Calu3 (cell line): ENCODE measurements at regions not wholly inside any gene's neighbourhood (a gene's known extent, or its start where the extent isn't known, plus 50 kb on each side); places are given as distances from the start of the nearest gene placed in this dataset.

Experiments used
- BruUV-seq: library from RNA; stranded (reverse); fragments of 400-500 nt; replicated peaks from 2 replicates; lab custom pipeline; 2021; lab: Mats Ljungman, UMichigan
- CTCF ChIA-PET: fragments of 300-600 bp; sonication (Branson Sonifier 250); formaldehyde crosslinking; loops from one replicate; lab custom pipeline; 2022; ENCODE audit warnings: antibody characterized with exemption; lab: Charles Lee
- DNase-seq: peaks from one replicate; pipeline ENCODE4 v3.0.0; 2022
- H3K27ac Mint-ChIP-seq: one replicate; pipeline ENCODE4 v1.8.0; 2022; ENCODE audit warnings: mixed read lengths; ENCODE audit not compliant: unreplicated experiment
- H3K27me3 Mint-ChIP-seq: one replicate; pipeline ENCODE4 v1.8.0; 2022; ENCODE audit warnings: mixed read lengths; ENCODE audit not compliant: unreplicated experiment
- H3K36me3 Mint-ChIP-seq: one replicate; pipeline ENCODE4 v1.8.0; 2022; ENCODE audit warnings: mild to moderate bottlenecking, moderate library complexity, mixed read lengths; ENCODE audit not compliant: insufficient read depth, unreplicated experiment
- H3K4me1 Mint-ChIP-seq: one replicate; pipeline ENCODE4 v1.8.0; 2022; ENCODE audit warnings: mild to moderate bottlenecking, low read depth, mixed read lengths; ENCODE audit not compliant: unreplicated experiment
- H3K4me3 Mint-ChIP-seq: one replicate; pipeline ENCODE4 v1.8.0; 2022; ENCODE audit warnings: mild to moderate bottlenecking, low read depth, moderate library complexity, mixed read lengths; ENCODE audit not compliant: unreplicated experiment
- H3K9me3 Mint-ChIP-seq: one replicate; pipeline ENCODE4 v1.8.0; 2022; ENCODE audit warnings: low read depth, mixed read lengths; ENCODE audit not compliant: unreplicated experiment
- CTCF ChIP-seq: fragments of 200-600 bp; IDR thresholded peaks from one replicate; pipeline ENCODE4 v1.8.0; 2022; ENCODE audit warnings: antibody characterized with exemption; ENCODE audit not compliant: unreplicated experiment
- intact Hi-C: fragments of 100-400 bp; cut with micrococcal nuclease; formaldehyde crosslinking; loops from one replicate; pipeline ENCODE4 v1.10.0; 2022; ENCODE audit not compliant: unreplicated experiment

GRCh38 chr5:2669259-2669658 is 82.2 kb downstream of the IRX2 start:
- BruUV-seq: no TSS peak
- no peaks in the 10 kb centered on the region for H3K4me1 Mint-ChIP-seq
- no peak for TF ChIP-seq CTCF
- intact Hi-C loops: no loop called here
- no peaks in the 10 kb centered on the region for H3K27me3 Mint-ChIP-seq
- no peaks in the 10 kb centered on the region for H3K36me3 Mint-ChIP-seq
- H3K9me3 Mint-ChIP-seq: no peaks in the 10 kb centered on the region
- DNase-seq: no peak
- H3K27ac Mint-ChIP-seq: no peak overlapping the region
- H3K4me3 Mint-ChIP-seq: no peak overlapping the region
- CTCF ChIA-PET: no interaction called here

DNA sequence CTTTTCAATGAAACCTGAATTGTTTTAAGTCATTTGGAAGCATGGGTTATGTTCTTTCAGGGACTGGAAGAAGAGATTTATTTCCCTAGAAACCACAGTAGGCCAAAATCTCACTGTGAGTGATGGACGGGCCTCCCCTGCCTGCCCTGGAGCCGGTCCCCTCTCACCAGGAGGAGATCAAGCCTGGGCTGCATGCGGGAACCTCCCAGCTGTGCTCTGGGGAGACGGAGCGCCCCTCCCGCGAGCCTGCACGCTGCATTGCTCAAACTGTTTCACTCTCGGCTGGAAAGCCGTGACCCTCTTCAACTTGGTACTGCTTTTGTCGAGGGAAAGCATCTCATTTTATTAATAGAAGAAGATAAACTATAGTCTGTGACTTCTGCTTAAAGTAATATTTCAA is 85.4 kb downstream of the IRX2 start:
- Mint-ChIP-seq H3K4me3 (no peak overlapping the region), H3K36me3 (no peaks in the 10 kb centered on the region), H3K4me1 (no peaks in the 10 kb centered on the region), H3K9me3 (peaks cover 2% of the 10 kb centered on the region), H3K27me3 (no peaks in the 10 kb centered on the region), H3K27ac (no peak overlapping the region)
- TF ChIP-seq CTCF: no peak
- CTCF ChIA-PET: no interaction called here
- no peak for DNase-seq
- intact Hi-C loops: no loop called here
- BruUV-seq: no TSS peak

GRCh38 chr5:2663489-2663888 is 88.0 kb downstream of the IRX2 start:
- CTCF ChIA-PET: no interaction called here
- H3K4me1 Mint-ChIP-seq: no peaks in the 10 kb centered on the region
- DNase-seq: no peak
- no peaks in the 10 kb centered on the region for H3K36me3 Mint-ChIP-seq
- H3K9me3 Mint-ChIP-seq: peaks cover 2% of the 10 kb centered on the region
- H3K27ac Mint-ChIP-seq: no peak overlapping the region
- no peaks in the 10 kb centered on the region for H3K27me3 Mint-ChIP-seq
- intact Hi-C loops: no loop called here
- no TSS peak for BruUV-seq
- no peak overlapping the region for H3K4me3 Mint-ChIP-seq
- TF ChIP-seq CTCF: no peak

- intact Hi-C loops: no loop called here
- CTCF ChIA-PET: no interaction called here
- Mint-ChIP-seq H3K36me3 (no peaks in the 10 kb centered on the region), H3K4me3 (no peak overlapping the region), H3K27me3 (no peaks in the 10 kb centered on the region), H3K9me3 (peaks cover 4% of the 10 kb centered on the region), H3K27ac (no peak overlapping the region), H3K4me1 (no peaks in the 10 kb centered on the region)
- no TSS peak for BruUV-seq
- DNase-seq: no peak
- TF ChIP-seq CTCF: no peak
Measured at GRCh38 chr5:2660315-2660714, 91.2 kb downstream of the IRX2 start.
